Mesenchymal stem cell (in vitro differentiated cells and primary cell): ENCODE measurements at regions not wholly inside any gene's neighbourhood (a gene's known extent, or its start where the extent isn't known, plus 50 kb on each side); places are given as distances from the start of the nearest gene placed in this dataset.
A peak's percentile ranks its signal among the peaks of the same experiment; 100 is the strongest.

ENCODE experiments used
- DNase-seq: peaks from one replicate; pipeline ENCODE4 v3.0.0-alpha.2; 2013
- H2AFZ ChIP-seq: one replicate; pipeline ENCODE4 v1.6.1; 2013; ENCODE audit warnings: low read depth, mild to moderate bottlenecking, control low read depth, inconsistent platforms, low read length, moderate library complexity
- H2AK5ac ChIP-seq: 2 replicates; pipeline ENCODE4 v1.6.1; 2013; ENCODE audit warnings: low read length, moderate library complexity, mild to moderate bottlenecking, inconsistent platforms; ENCODE audit not compliant: severe bottlenecking
- H2BK120ac ChIP-seq: one replicate; pipeline ENCODE4 v1.6.1; 2013; ENCODE audit warnings: low read depth, mild to moderate bottlenecking, inconsistent platforms, low read length, moderate library complexity
- H2BK12ac ChIP-seq, 2 experiments: one replicate each; pipeline ENCODE4 v1.6.1; 2013; ENCODE audit warnings: inconsistent platforms in 2 of 2, low read length in 2 of 2, mild to moderate bottlenecking in 2 of 2, moderate library complexity in 2 of 2, control low read depth in 1 of 2
- H2BK15ac ChIP-seq: one replicate; pipeline ENCODE4 v1.6.1; 2013; ENCODE audit warnings: mild to moderate bottlenecking, low read depth, inconsistent platforms; ENCODE audit not compliant: poor library complexity, severe bottlenecking
- H2BK5ac ChIP-seq: 2 replicates; pipeline ENCODE4 v1.6.1; 2013; ENCODE audit warnings: low read depth, mild to moderate bottlenecking, low read length, control low read depth, inconsistent platforms; ENCODE audit not compliant: poor library complexity, severe bottlenecking
- H3K14ac ChIP-seq, 2 experiments: one replicate each; pipeline ENCODE4 v1.6.1; 2013; ENCODE audit warnings: inconsistent platforms in 2 of 2, low read length in 2 of 2, control low read depth in 1 of 2, mild to moderate bottlenecking in 1 of 2, moderate library complexity in 1 of 2
- H3K18ac ChIP-seq, 2 experiments: one replicate each; pipeline ENCODE4 v1.6.1; 2013; ENCODE audit warnings: inconsistent platforms in 2 of 2, low read length in 2 of 2, control low read depth in 1 of 2, low read depth in 1 of 2, mild to moderate bottlenecking in 1 of 2
- H3K23ac ChIP-seq, 2 experiments: one replicate each; pipeline ENCODE4 v1.6.1; 2013; ENCODE audit warnings: inconsistent platforms in 2 of 2, low read length in 2 of 2, mild to moderate bottlenecking in 2 of 2, moderate library complexity in 2 of 2, control low read depth in 1 of 2
- H3K27ac ChIP-seq: 2 replicates; pipeline ENCODE4 v1.5.1; 2013; ENCODE audit warnings: mild to moderate bottlenecking, moderate library complexity, low read length, control low read depth, inconsistent platforms; ENCODE audit not compliant: poor library complexity, severe bottlenecking
- H3K27me3 ChIP-seq, 2 experiments: 2 replicates each; pipeline versions ENCODE4 v1.6.1 to v1.7.0; 2013; ENCODE audit warnings: low read length in 2 of 2, mild to moderate bottlenecking in 2 of 2, moderate library complexity in 2 of 2, control low read depth in 1 of 2, inconsistent platforms in 1 of 2; ENCODE audit not compliant: control insufficient read depth in 1 of 2, insufficient read depth in 1 of 2
- H3K36me3 ChIP-seq, 2 experiments: 2 replicates each; pipeline versions ENCODE4 v1.6.1 to v1.7.0; 2013; ENCODE audit warnings: low read length in 2 of 2, control low read depth in 1 of 2, inconsistent platforms in 1 of 2, low read depth in 1 of 2, mild to moderate bottlenecking in 1 of 2; ENCODE audit not compliant: insufficient read depth in 2 of 2, control insufficient read depth in 1 of 2
- H3K4ac ChIP-seq, 2 experiments: one replicate each; pipeline ENCODE4 v1.6.1; 2013; ENCODE audit warnings: inconsistent platforms in 2 of 2, low read length in 2 of 2, mild to moderate bottlenecking in 2 of 2, moderate library complexity in 2 of 2, control low read depth in 1 of 2, low read depth in 1 of 2
- H3K4me1 ChIP-seq: 2 replicates; pipeline ENCODE4 v1.6.1; 2013; ENCODE audit warnings: low read depth, low read length, control low read depth; ENCODE audit not compliant: control insufficient read depth, insufficient read depth
- H3K4me2 ChIP-seq: 2 replicates; pipeline ENCODE4 v1.6.1; 2013; ENCODE audit warnings: low read length, mild to moderate bottlenecking, inconsistent platforms; ENCODE audit not compliant: poor library complexity, severe bottlenecking
- H3K4me3 ChIP-seq, 2 experiments: 2 replicates each; pipeline versions ENCODE4 v1.5.1 to v1.7.0; 2013; ENCODE audit warnings: low read length in 2 of 2, mild to moderate bottlenecking in 2 of 2, control low read depth in 1 of 2, low read depth in 1 of 2; ENCODE audit not compliant: insufficient read depth in 1 of 2
- H3K79me1 ChIP-seq: replicated peaks from 2 replicates; pipeline ENCODE4 v1.6.1; 2013; ENCODE audit warnings: mild to moderate bottlenecking, control low read depth, low read length, inconsistent platforms; ENCODE audit not compliant: poor library complexity, severe bottlenecking
- H3K9ac ChIP-seq: 2 replicates; pipeline ENCODE4 v1.7.0; 2013; ENCODE audit warnings: mild to moderate bottlenecking, low read length, moderate library complexity
- H3K9me3 ChIP-seq: 2 replicates; pipeline ENCODE4 v1.7.0; 2013; ENCODE audit warnings: mild to moderate bottlenecking, low read length; ENCODE audit not compliant: control insufficient read depth
- H4K8ac ChIP-seq: one replicate; pipeline ENCODE4 v1.6.1; 2013; ENCODE audit warnings: inconsistent platforms, mild to moderate bottlenecking, low read length, moderate library complexity
- H4K91ac ChIP-seq: one replicate; pipeline ENCODE4 v1.6.1; 2013; ENCODE audit warnings: mild to moderate bottlenecking, low read length, inconsistent platforms
- WGBS: methylation state at CpG from one replicate; pipeline ENCODE4 v1.1.7; 2013; ENCODE audit warnings: mixed read lengths; 5-methylcytosine and 5-hydroxymethylcytosine counted together

DNA sequence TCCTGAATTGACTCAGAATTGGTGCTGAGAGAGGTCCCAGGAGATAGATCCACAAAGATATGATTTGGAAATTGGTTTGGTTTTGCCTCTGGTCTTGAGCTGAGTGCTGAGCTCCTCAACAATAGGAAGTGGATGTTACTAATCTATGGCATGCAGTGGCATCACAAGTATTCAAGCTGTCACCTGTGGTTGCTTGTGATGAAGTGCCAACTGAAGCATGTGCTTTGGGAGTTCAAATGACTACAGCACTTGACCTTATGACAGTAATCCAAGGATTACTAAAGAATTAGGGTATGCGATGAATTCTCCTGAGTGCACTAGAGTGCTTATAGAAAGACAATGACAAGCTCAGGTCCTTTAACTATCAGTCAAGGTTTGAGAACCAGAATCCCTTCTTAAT, 406.2 kb downstream of the NOVA1 start:
- H2BK5ac ChIP-seq = no peak overlapping the region
- no peak overlapping the region for H3K14ac ChIP-seq
- no peak overlapping the region for H4K8ac ChIP-seq
- no peak overlapping the region for H3K4me2 ChIP-seq
- no CpG with 5 or more reads among the region's 1 CpG for WGBS
- H3K9ac ChIP-seq = no peak overlapping the region
- no peak overlapping the region for H3K23ac ChIP-seq
- no peak overlapping the region for H4K91ac ChIP-seq
- no peaks in the 10 kb centered on the region for H3K79me1 ChIP-seq
- no peak overlapping the region for H2AK5ac ChIP-seq
- H3K4ac ChIP-seq = no peak overlapping the region
- peak; percentile 2 for DNase-seq
- no peaks in the 10 kb centered on the region for H3K4me1 ChIP-seq
- no peak overlapping the region for H3K4me3 ChIP-seq
- no peak overlapping the region for H2BK120ac ChIP-seq
- H2BK12ac ChIP-seq = no peak overlapping the region
- H3K18ac ChIP-seq = no peak overlapping the region
- H2BK15ac ChIP-seq = no peak overlapping the region
- H2AFZ ChIP-seq = no peak overlapping the region
- H3K27me3 ChIP-seq = peaks cover 23 to 38% of the 10 kb centered on the region in 2 experiments
- H3K36me3 ChIP-seq = no peaks in the 10 kb centered on the region
- peaks cover 6% of the 10 kb centered on the region for H3K9me3 ChIP-seq
- H3K27ac ChIP-seq = no peak overlapping the region

GRCh38 chr14:26191123-26191522, 406.7 kb downstream of the NOVA1 start:
- Histone ChIP-seq H4K8ac (no peak overlapping the region), H3K14ac (no peak overlapping the region), H3K23ac (no peak overlapping the region), H2BK15ac (no peak overlapping the region), H3K36me3 (no peaks in the 10 kb centered on the region), H2BK12ac (no peak overlapping the region), H3K27me3 (peaks cover 19 to 32% of the 10 kb centered on the region in 2 experiments), H3K9me3 (peaks cover 6% of the 10 kb centered on the region), H3K27ac (no peak overlapping the region), H2AFZ (no peak overlapping the region), H2BK5ac (no peak overlapping the region), H2AK5ac (no peak overlapping the region), H3K4me3 (no peak overlapping the region), H3K4me2 (no peak overlapping the region), H3K9ac (peak overlapping the region; percentile 54), H2BK120ac (no peak overlapping the region), H3K4me1 (no peaks in the 10 kb centered on the region), H3K4ac (no peak overlapping the region), H3K79me1 (no peaks in the 10 kb centered on the region), H3K18ac (no peak overlapping the region), H4K91ac (no peak overlapping the region)
- 86% methylated on average over 4 of the region's 4 CpGs for WGBS
- peak; percentile 8 for DNase-seq

DNA sequence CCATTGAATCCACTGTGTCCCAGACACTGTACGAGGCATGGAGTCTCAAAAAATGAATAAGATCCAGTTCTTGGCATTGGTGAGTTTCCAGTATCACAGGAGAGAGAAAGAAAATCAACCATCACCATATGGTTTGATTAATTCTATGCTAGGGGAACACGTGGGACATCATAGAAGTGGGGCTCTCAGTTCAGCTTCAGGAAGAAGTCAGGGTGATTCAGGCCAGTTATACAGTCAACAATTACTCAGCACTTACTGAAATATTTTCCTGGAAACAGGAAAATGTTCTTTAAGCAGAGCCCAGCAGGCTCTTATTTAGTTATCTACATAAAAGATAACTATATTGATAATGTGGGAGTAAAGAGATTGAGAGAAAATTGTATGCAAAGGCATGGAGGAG, 407.2 kb downstream of the NOVA1 start:
- no peak overlapping the region for H3K27ac ChIP-seq
- no peak overlapping the region for H2BK15ac ChIP-seq
- no peak overlapping the region for H4K8ac ChIP-seq
- WGBS = 78% methylated on average over 1 of the region's 2 CpGs
- no peak overlapping the region for H2BK5ac ChIP-seq
- no peak overlapping the region for H3K4me3 ChIP-seq
- H3K9me3 ChIP-seq = peaks cover 6% of the 10 kb centered on the region
- H3K9ac ChIP-seq = peak overlapping the region; percentile 54
- no peak overlapping the region for H3K4ac ChIP-seq
- H2BK120ac ChIP-seq = no peak overlapping the region
- H2AFZ ChIP-seq = no peak overlapping the region
- peaks cover 14 to 28% of the 10 kb centered on the region in 2 experiments for H3K27me3 ChIP-seq
- no peak overlapping the region for H2BK12ac ChIP-seq
- no peak overlapping the region for H2AK5ac ChIP-seq
- H3K4me2 ChIP-seq = no peak overlapping the region
- no peak overlapping the region for H4K91ac ChIP-seq
- H3K36me3 ChIP-seq = no peaks in the 10 kb centered on the region
- no peak overlapping the region for H3K14ac ChIP-seq
- no peaks in the 10 kb centered on the region for H3K4me1 ChIP-seq
- H3K18ac ChIP-seq = no peak overlapping the region
- no peak overlapping the region for H3K23ac ChIP-seq
- peak; percentile 2 for DNase-seq
- no peaks in the 10 kb centered on the region for H3K79me1 ChIP-seq

DNA sequence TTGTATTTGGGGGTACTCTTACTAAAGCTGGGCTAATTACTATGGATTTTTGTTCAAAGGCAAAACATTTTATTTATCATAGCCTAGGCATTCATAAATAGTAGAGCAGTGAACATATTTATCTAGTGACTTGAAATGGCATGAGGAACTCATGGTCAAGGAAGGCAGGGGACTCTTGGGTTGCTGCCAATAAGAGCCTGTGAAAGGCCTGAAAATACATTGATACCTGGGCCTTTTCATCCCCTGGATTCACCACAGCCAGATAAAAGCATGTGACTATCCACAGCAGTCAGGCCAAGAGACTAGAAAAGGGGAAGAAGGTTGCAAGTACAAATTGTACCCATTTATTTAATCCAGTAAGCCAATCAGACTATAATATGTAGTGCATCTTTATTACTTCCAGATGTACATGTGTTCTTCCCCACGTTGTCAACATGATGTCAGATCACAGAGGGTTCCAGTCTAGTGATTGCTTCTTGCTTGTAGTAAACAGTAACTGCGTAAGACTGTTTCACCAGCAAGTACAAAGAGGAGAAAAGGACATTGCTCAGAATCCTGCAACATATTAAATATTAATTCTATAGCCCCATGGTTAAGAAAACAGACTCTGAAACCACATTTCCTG, 409.7 kb downstream of the NOVA1 start:
- H2BK5ac ChIP-seq = no peak overlapping the region
- no peak overlapping the region for H4K91ac ChIP-seq
- H3K4me2 ChIP-seq = no peak overlapping the region
- DNase-seq = no peak
- H4K8ac ChIP-seq = no peak overlapping the region
- H3K9ac ChIP-seq = no peak overlapping the region
- H3K4me3 ChIP-seq = no peak overlapping the region
- H3K23ac ChIP-seq = no peak overlapping the region
- H2AK5ac ChIP-seq = no peak overlapping the region
- no peak overlapping the region for H3K27ac ChIP-seq
- H2BK120ac ChIP-seq = no peak overlapping the region
- H2BK12ac ChIP-seq = no peak overlapping the region
- 67% methylated on average over 2 of the region's 2 CpGs for WGBS
- H3K18ac ChIP-seq = no peak overlapping the region
- H3K4ac ChIP-seq = no peak overlapping the region
- H3K79me1 ChIP-seq = no peaks in the 10 kb centered on the region
- no peak overlapping the region for H2AFZ ChIP-seq
- no peaks in the 10 kb centered on the region for H3K36me3 ChIP-seq
- H3K27me3 ChIP-seq = peaks cover 0 to 14% of the 10 kb centered on the region in 2 experiments
- no peak overlapping the region for H2BK15ac ChIP-seq
- no peaks in the 10 kb centered on the region for H3K9me3 ChIP-seq
- H3K14ac ChIP-seq = no peak overlapping the region
- H3K4me1 ChIP-seq = no peaks in the 10 kb centered on the region
